Astrocyte (in vitro differentiated cells and primary cell): ENCODE measurements at regions not wholly inside any gene's neighbourhood (a gene's known extent, or its start where the extent isn't known, plus 50 kb on each side); places are given as distances from the start of the nearest gene placed in this dataset.

ENCODE experiments used
- DNase-seq: peaks from one replicate; pipeline ENCODE4 v3.0.0-alpha.2; 2010; ENCODE audit warnings: low read depth
- FAIRE-seq: peaks from 2 replicates; lab custom pipeline; 2011; peaks lifted over from hg19 to GRCh38; lab: Jason Lieb, UNC
- H2AFZ ChIP-seq: 2 replicates; pipeline ENCODE4 v1.6.0; 2012; ENCODE audit warnings: low read depth, low read length, inconsistent platforms
- H3K27ac ChIP-seq: 2 replicates; pipeline ENCODE4 v1.5.1; 2011; ENCODE audit warnings: low read depth, low read length, inconsistent platforms
- H3K27me3 ChIP-seq: 2 replicates; pipeline ENCODE4 v1.6.0; 2011; ENCODE audit warnings: low read length, inconsistent platforms; ENCODE audit not compliant: insufficient read depth
- H3K36me3 ChIP-seq: 2 replicates; pipeline ENCODE4 v1.5.1; 2011; ENCODE audit warnings: low read length, inconsistent platforms; ENCODE audit not compliant: insufficient read depth
- H3K4me1 ChIP-seq: 2 replicates; pipeline ENCODE4 v1.5.1; 2011; ENCODE audit warnings: low read length, inconsistent platforms; ENCODE audit not compliant: insufficient read depth
- H3K4me2 ChIP-seq: 2 replicates; pipeline ENCODE4 v1.6.0; 2012; ENCODE audit warnings: low read length, inconsistent platforms
- H3K4me3 ChIP-seq: 2 replicates; pipeline ENCODE4 v1.5.1; 2011; ENCODE audit warnings: low read depth, mild to moderate bottlenecking, low read length, inconsistent platforms; ENCODE audit not compliant: insufficient read depth
- H3K79me2 ChIP-seq: 2 replicates; pipeline ENCODE4 v1.6.0; 2012; ENCODE audit warnings: mild to moderate bottlenecking, low read length, inconsistent platforms; ENCODE audit not compliant: insufficient read depth
- H3K9ac ChIP-seq: 2 replicates; pipeline ENCODE4 v1.6.0; 2012; ENCODE audit warnings: mild to moderate bottlenecking, low read length, inconsistent platforms
- H3K9me3 ChIP-seq: 2 replicates; pipeline ENCODE4 v1.5.1; 2012; ENCODE audit warnings: low read depth, mild to moderate bottlenecking, low read length, inconsistent platforms; ENCODE audit not compliant: insufficient read depth
- H4K20me1 ChIP-seq: 2 replicates; pipeline ENCODE4 v1.6.0; 2012; ENCODE audit warnings: low read length, inconsistent platforms; ENCODE audit not compliant: insufficient read depth
- H3K27ac Mint-ChIP-seq: one replicate; pipeline ENCODE4 v1.8.0; 2021; ENCODE audit warnings: mild to moderate bottlenecking, mixed read lengths; ENCODE audit not compliant: unreplicated experiment
- H3K27me3 Mint-ChIP-seq: one replicate; pipeline ENCODE4 v1.8.0; 2021; ENCODE audit warnings: low read depth, mixed read lengths; ENCODE audit not compliant: unreplicated experiment
- H3K36me3 Mint-ChIP-seq: one replicate; pipeline ENCODE4 v1.8.0; 2021; ENCODE audit warnings: low read depth, mixed read lengths; ENCODE audit not compliant: unreplicated experiment
- H3K4me1 Mint-ChIP-seq: one replicate; pipeline ENCODE4 v1.8.0; 2021; ENCODE audit warnings: low read depth, mixed read lengths; ENCODE audit not compliant: unreplicated experiment
- H3K4me3 Mint-ChIP-seq: one replicate; pipeline ENCODE4 v1.8.0; 2021; ENCODE audit warnings: mild to moderate bottlenecking, moderate library complexity, mixed read lengths; ENCODE audit not compliant: unreplicated experiment
- H3K9me3 Mint-ChIP-seq: one replicate; pipeline ENCODE4 v1.8.0; 2021; ENCODE audit warnings: mild to moderate bottlenecking, mixed read lengths; ENCODE audit not compliant: unreplicated experiment
- EZH2 ChIP-seq: IDR thresholded peaks from 2 replicates; pipeline ENCODE4 v1.6.1; 2012; ENCODE audit warnings: mild to moderate bottlenecking, low read length, inconsistent platforms; ENCODE audit not compliant: insufficient read depth
- TF ChIP-seq, protein P1 (sequence below): IDR thresholded peaks from 2 replicates; pipeline ENCODE4 v1.5.1; 2011; ENCODE audit warnings: low read depth, mild to moderate bottlenecking, inconsistent platforms, low read length, moderate library complexity; ENCODE audit not compliant: insufficient read depth

- no peaks in the 10 kb centered on the region for H3K79me2 ChIP-seq
- Mint-ChIP-seq H3K4me1 (peaks cover 10% of the 10 kb centered on the region), H3K36me3 (no peaks in the 10 kb centered on the region), H3K27me3 (peaks cover 2% of the 10 kb centered on the region), H3K27ac (no peak overlapping the region), H3K9me3 (no peaks in the 10 kb centered on the region), H3K4me3 (no peak overlapping the region)
- no peak for DNase-seq
- no peak overlapping the region for H2AFZ ChIP-seq
- H3K27me3 ChIP-seq = no peaks in the 10 kb centered on the region
- H3K27ac ChIP-seq = no peak overlapping the region
- TF ChIP-seq, protein P1, sequence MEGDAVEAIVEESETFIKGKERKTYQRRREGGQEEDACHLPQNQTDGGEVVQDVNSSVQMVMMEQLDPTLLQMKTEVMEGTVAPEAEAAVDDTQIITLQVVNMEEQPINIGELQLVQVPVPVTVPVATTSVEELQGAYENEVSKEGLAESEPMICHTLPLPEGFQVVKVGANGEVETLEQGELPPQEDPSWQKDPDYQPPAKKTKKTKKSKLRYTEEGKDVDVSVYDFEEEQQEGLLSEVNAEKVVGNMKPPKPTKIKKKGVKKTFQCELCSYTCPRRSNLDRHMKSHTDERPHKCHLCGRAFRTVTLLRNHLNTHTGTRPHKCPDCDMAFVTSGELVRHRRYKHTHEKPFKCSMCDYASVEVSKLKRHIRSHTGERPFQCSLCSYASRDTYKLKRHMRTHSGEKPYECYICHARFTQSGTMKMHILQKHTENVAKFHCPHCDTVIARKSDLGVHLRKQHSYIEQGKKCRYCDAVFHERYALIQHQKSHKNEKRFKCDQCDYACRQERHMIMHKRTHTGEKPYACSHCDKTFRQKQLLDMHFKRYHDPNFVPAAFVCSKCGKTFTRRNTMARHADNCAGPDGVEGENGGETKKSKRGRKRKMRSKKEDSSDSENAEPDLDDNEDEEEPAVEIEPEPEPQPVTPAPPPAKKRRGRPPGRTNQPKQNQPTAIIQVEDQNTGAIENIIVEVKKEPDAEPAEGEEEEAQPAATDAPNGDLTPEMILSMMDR = no peak
- no peak for TF ChIP-seq EZH2
- no peak overlapping the region for H3K9ac ChIP-seq
- no peaks in the 10 kb centered on the region for H4K20me1 ChIP-seq
- H3K4me3 ChIP-seq = no peak overlapping the region
- no peak for FAIRE-seq
- H3K36me3 ChIP-seq = no peaks in the 10 kb centered on the region
- no peaks in the 10 kb centered on the region for H3K9me3 ChIP-seq
- no peaks in the 10 kb centered on the region for H3K4me1 ChIP-seq
- no peak overlapping the region for H3K4me2 ChIP-seq
These were observed 154.2 kb upstream of the FAM9B start for GRCh38 chrX:9188117-9188516.

GRCh38 chrX:9189286-9189685 lies 155.4 kb upstream of the FAM9B start:
- H3K9ac ChIP-seq = no peak overlapping the region
- no peaks in the 10 kb centered on the region for H3K27me3 ChIP-seq
- peaks cover 2% of the 10 kb centered on the region for H3K27me3 Mint-ChIP-seq
- no peak overlapping the region for H3K27ac Mint-ChIP-seq
- TF ChIP-seq EZH2 = no peak
- TF ChIP-seq, protein P1 = no peak
- no peaks in the 10 kb centered on the region for H3K4me1 ChIP-seq
- H3K36me3 ChIP-seq = no peaks in the 10 kb centered on the region
- H4K20me1 ChIP-seq = no peaks in the 10 kb centered on the region
- H3K4me3 ChIP-seq = no peak overlapping the region
- H3K36me3 Mint-ChIP-seq = no peaks in the 10 kb centered on the region
- no peaks in the 10 kb centered on the region for H3K9me3 Mint-ChIP-seq
- no peak overlapping the region for H3K4me2 ChIP-seq
- DNase-seq (no peak), FAIRE-seq (no peak)
- no peak overlapping the region for H3K27ac ChIP-seq
- H3K4me3 Mint-ChIP-seq = no peak overlapping the region
- H3K9me3 ChIP-seq = no peaks in the 10 kb centered on the region
- H2AFZ ChIP-seq = no peak overlapping the region
- no peaks in the 10 kb centered on the region for H3K79me2 ChIP-seq
- H3K4me1 Mint-ChIP-seq = peaks cover 6% of the 10 kb centered on the region

DNA sequence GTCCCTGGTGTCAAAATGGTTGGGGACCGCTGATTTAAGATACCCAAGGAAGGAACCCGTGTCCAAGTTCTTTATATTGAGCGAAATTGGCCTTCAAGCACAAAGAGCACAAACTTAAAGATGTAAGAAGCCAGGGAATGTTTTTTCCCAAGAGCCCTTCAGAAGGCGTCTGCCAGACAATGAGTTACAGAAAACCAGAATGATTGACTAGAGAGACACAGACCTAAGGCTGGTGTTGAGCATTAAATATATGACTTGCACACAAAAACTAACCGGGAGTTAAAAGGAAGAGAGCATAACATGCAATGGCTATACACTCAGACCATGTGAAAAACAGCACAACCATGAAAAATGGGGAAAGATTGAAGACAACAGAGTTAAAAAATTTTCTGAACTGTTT lies 157.5 kb upstream of the FAM9B start:
- no peak overlapping the region for H3K27ac Mint-ChIP-seq
- TF ChIP-seq, protein P1 = no peak
- TF ChIP-seq EZH2 = no peak
- FAIRE-seq (peak; percentile 86), DNase-seq (no peak)
- H3K4me2 ChIP-seq = no peak overlapping the region
- H3K79me2 ChIP-seq = no peaks in the 10 kb centered on the region
- H3K9me3 ChIP-seq = no peaks in the 10 kb centered on the region
- H3K36me3 Mint-ChIP-seq = no peaks in the 10 kb centered on the region
- no peak overlapping the region for H3K9ac ChIP-seq
- H3K27me3 Mint-ChIP-seq = peaks cover 4% of the 10 kb centered on the region
- H3K36me3 ChIP-seq = no peaks in the 10 kb centered on the region
- no peak overlapping the region for H2AFZ ChIP-seq
- H3K4me1 ChIP-seq = no peaks in the 10 kb centered on the region
- H3K27ac ChIP-seq = no peak overlapping the region
- no peak overlapping the region for H3K4me3 Mint-ChIP-seq
- H3K4me3 ChIP-seq = no peak overlapping the region
- H3K4me1 Mint-ChIP-seq = peaks cover 2% of the 10 kb centered on the region
- no peaks in the 10 kb centered on the region for H4K20me1 ChIP-seq
- no peaks in the 10 kb centered on the region for H3K27me3 ChIP-seq
- no peaks in the 10 kb centered on the region for H3K9me3 Mint-ChIP-seq
